ENCODE measurements at regions not wholly inside any gene's neighbourhood (a gene's known extent, or its start where the extent isn't known, plus 50 kb on each side); places are given as distances from the start of the nearest gene placed in this dataset.

GRCh38 chr4:64551125-64551524 is 141.9 kb upstream of the TECRL start:
- TF ChIP-seq POLR2A (IDR thresholded peaks at IDR 0.05) (no peak), CTCF (IDR thresholded peaks at IDR 0.05) (no peak)

Measured in Peyer's patch (tissue), 4 donors.